H1 (cell line): ENCODE measurements at regions not wholly inside any gene's neighbourhood (a gene's known extent, or its start where the extent isn't known, plus 50 kb on each side); places are given as distances from the start of the nearest gene placed in this dataset.

Source experiments
- CREB1 ChIP-seq: IDR thresholded peaks from 2 replicates; pipeline ENCODE4 v1.6.1; 2012; ENCODE audit warnings: inconsistent platforms
- CTCF ChIP-seq, 3 experiments: IDR thresholded peaks; 1 replicate in 2 of 3; 2 replicates in 1 of 3; pipeline versions ENCODE4 v1.5.1 to v1.6.1; 2011; ENCODE audit warnings: low read length in 3 of 3, mild to moderate bottlenecking in 3 of 3, inconsistent platforms in 2 of 3, low read depth in 1 of 3, moderate library complexity in 1 of 3; ENCODE audit not compliant: insufficient read depth in 1 of 3; ENCODE audit errors: control extremely low read depth in 1 of 3
- EP300 ChIP-seq, 2 experiments: IDR thresholded peaks; 1 replicate in 1 of 2; 2 replicates in 1 of 2; pipeline ENCODE4 v1.6.1; 2011 to 2012; ENCODE audit warnings: low read depth in 2 of 2, low read length in 2 of 2, mild to moderate bottlenecking in 2 of 2, borderline replicate concordance in 1 of 2, inconsistent platforms in 1 of 2, moderate library complexity in 1 of 2
- GTF2F1 ChIP-seq: IDR thresholded peaks from 2 replicates; pipeline ENCODE4 v1.6.1; 2012; ENCODE audit warnings: low read depth, low read length, improper control_type of control experiment, borderline replicate concordance
- MAX ChIP-seq: IDR thresholded peaks from 2 replicates; pipeline ENCODE4 v1.6.1; 2012; ENCODE audit warnings: inconsistent platforms
- POLR2A ChIP-seq, 2 experiments: IDR thresholded peaks; 1 replicate in 1 of 2; 2 replicates in 1 of 2; pipeline ENCODE4 v1.6.1; 2011; ENCODE audit warnings: low read depth in 2 of 2, low read length in 2 of 2, mild to moderate bottlenecking in 2 of 2; ENCODE audit errors: control extremely low read depth in 1 of 2
- RXRA ChIP-seq: IDR thresholded peaks from 2 replicates; pipeline ENCODE4 v1.6.1; 2011; ENCODE audit warnings: low read depth, mild to moderate bottlenecking, low read length, moderate library complexity; ENCODE audit not compliant: insufficient read depth
- SP2 ChIP-seq: IDR thresholded peaks from 2 replicates; pipeline ENCODE4 v1.6.1; 2012; ENCODE audit warnings: mild to moderate bottlenecking, low read length, inconsistent platforms
- TAF1 ChIP-seq: IDR thresholded peaks from 2 replicates; pipeline ENCODE4 v1.6.1; 2011; ENCODE audit warnings: mild to moderate bottlenecking, low read depth, low read length
- YY1 ChIP-seq: IDR thresholded peaks from 2 replicates; pipeline ENCODE4 v1.6.1; 2011; ENCODE audit warnings: low read depth, mild to moderate bottlenecking, low read length

GRCh38 chr5:68464424-68464823, 248.9 kb downstream of the PIK3R1 start:
- TF ChIP-seq TAF1 (no peak), GTF2F1 (no peak), CREB1 (no peak), POLR2A (IDR thresholded peaks at IDR 0.05; ENCODE audit: control extremely low read depth in 1 of 2, low read depth in 2 of 2, low read length in 2 of 2) (no peak), MAX (no peak), CTCF (IDR thresholded peaks at IDR 0.05; ENCODE audit: control extremely low read depth in 1 of 3, insufficient read depth in 1 of 3, low read depth in 1 of 3, low read length in 3 of 3) (no peak), EP300 (IDR thresholded peaks at IDR 0.05; ENCODE audit: borderline replicate concordance in 1 of 2, low read depth in 2 of 2, low read length in 2 of 2) (no peak), SP2 (no peak), RXRA (no peak), YY1 (no peak)
